HepG2 (cell line): ENCODE measurements at regions not wholly inside any gene's neighbourhood (a gene's known extent, or its start where the extent isn't known, plus 50 kb on each side); places are given as distances from the start of the nearest gene placed in this dataset.

Source experiments
- ATAC-seq: fragments of 200-7000 bp; cut with Tn5 transposase; 3 replicates; pipeline ENCODE4 v1.9.1; 2020; ENCODE audit warnings: mild to moderate bottlenecking, moderate library complexity
- BruUV-seq: library from RNA; stranded (reverse); fragments of 400-500 nt; replicated peaks from 2 replicates; lab custom pipeline; 2021; lab: Mats Ljungman, UMichigan
- CTCF ChIA-PET: fragments of 300-600 bp; formaldehyde crosslinking; extraction: SDS; loops from one replicate; lab custom pipeline; 2021; ENCODE audit warnings: low total read pairs, inconsistent platforms, low intra/inter-chr PET ratio; lab: Yijun Ruan, JAX
- POLR2A ChIA-PET: fragments of 350-600 bp; sonication (Branson Sonifier 250); formaldehyde crosslinking; loops from one replicate; lab custom pipeline; 2020; ENCODE audit warnings: antibody characterized with exemption, inconsistent platforms; lab: Yijun Ruan, JAX
- DNase-seq: peaks from one replicate; pipeline ENCODE4 v3.0.0-alpha.2; 2015; ENCODE audit warnings: low spot score
- FAIRE-seq: peaks from 3 replicates; lab custom pipeline; 2011; peaks lifted over from hg19 to GRCh38; lab: Jason Lieb, UNC
- H2AFZ ChIP-seq: one replicate; pipeline ENCODE4 v1.6.1; 2011; ENCODE audit warnings: low read length, inconsistent platforms
- H3K27ac ChIP-seq: fragments of 300-600 bp; 3 replicates; pipeline ENCODE4 v1.8.0; 2011; ENCODE audit warnings: mixed run types, mild to moderate bottlenecking, mixed read lengths, low read length, inconsistent platforms; ENCODE audit not compliant: insufficient read depth; ENCODE audit errors: extremely low read length
- H3K27me3 ChIP-seq, 2 experiments: fragments of 200-600 bp in 1 of 2; 2 replicates in 1 of 2; 3 replicates in 1 of 2; pipeline versions ENCODE4 v1.6.0 to v1.8.0; 2011; ENCODE audit warnings: low read length in 2 of 2, mild to moderate bottlenecking in 2 of 2, moderate library complexity in 2 of 2, inconsistent platforms in 1 of 2; ENCODE audit not compliant: insufficient read depth in 2 of 2, control insufficient read depth in 1 of 2
- H3K36me3 ChIP-seq, 2 experiments: fragments of 200-600 bp in 1 of 2; replicated peaks in 1 of 2; 2 replicates in 1 of 2; 3 replicates in 1 of 2; pipeline versions ENCODE4 v1.5.1 to v1.8.0; 2011; ENCODE audit warnings: low read length in 2 of 2, inconsistent platforms in 1 of 2; ENCODE audit not compliant: insufficient read depth in 2 of 2, control insufficient read depth in 1 of 2
- H3K4me1 ChIP-seq: 2 replicates; pipeline ENCODE4 v1.5.1; 2012; ENCODE audit warnings: low read length, inconsistent platforms; ENCODE audit not compliant: insufficient read depth
- H3K4me2 ChIP-seq: 2 replicates; pipeline ENCODE4 v1.6.0; 2011; ENCODE audit warnings: low read depth, low read length, inconsistent platforms
- H3K4me3 ChIP-seq, 3 experiments: fragments of 200-600 bp in 1 of 3; sonication (generic), shearing (Covaris generic) in 1 of 3; replicated peaks in 1 of 3; 2 replicates each; pipeline ENCODE4 v1.5.1; 2011 to 2016; ENCODE audit warnings: low read length in 3 of 3, inconsistent platforms in 2 of 3, low read depth in 2 of 3, mild to moderate bottlenecking in 2 of 3, control low read depth in 1 of 3, mixed read lengths in 1 of 3; ENCODE audit not compliant: insufficient read depth in 1 of 3
- H3K79me2 ChIP-seq: one replicate; pipeline ENCODE4 v1.6.1; 2011; ENCODE audit warnings: low read length, inconsistent platforms; ENCODE audit not compliant: insufficient read depth
- H3K9ac ChIP-seq: 2 replicates; pipeline ENCODE4 v1.6.0; 2011; ENCODE audit warnings: mild to moderate bottlenecking, low read depth, low read length, inconsistent platforms; ENCODE audit not compliant: insufficient read depth
- H3K9me3 ChIP-seq: 2 replicates; pipeline ENCODE4 v1.5.1; 2012; ENCODE audit warnings: mild to moderate bottlenecking, low read length
- H4K20me1 ChIP-seq: 2 replicates; pipeline ENCODE4 v1.6.0; 2011; ENCODE audit warnings: inconsistent platforms, mild to moderate bottlenecking, low read length, moderate library complexity; ENCODE audit not compliant: insufficient read depth
- DNMT1 ChIP-seq: sonication (generic); formaldehyde crosslinking; IDR thresholded peaks from 2 replicates; pipeline ENCODE4 v1.5.1; 2020; ENCODE audit warnings: mild to moderate bottlenecking, missing genetic modification reagents
- GPN1 ChIP-seq: sonication (generic); formaldehyde crosslinking; IDR thresholded peaks from 2 replicates; pipeline ENCODE4 v1.5.1; 2020; ENCODE audit warnings: missing genetic modification reagents, borderline replicate concordance
- HMGA1 ChIP-seq: sonication (generic); formaldehyde crosslinking; conservative IDR thresholded peaks from 2 replicates; pipeline ENCODE4 v1.4.0; 2020; ENCODE audit warnings: missing genetic modification reagents
- HNRNPUL1 ChIP-seq: fragments of 200-400 bp; formaldehyde crosslinking; IDR thresholded peaks from 2 replicates; pipeline ENCODE4 v1.6.1; 2017; ENCODE audit warnings: low read depth, mild to moderate bottlenecking, low read length, moderate library complexity
- KDM5A ChIP-seq: fragments of 200-600 bp; sonication (generic); IDR thresholded peaks from 2 replicates; pipeline ENCODE4 v1.7.0; 2018; ENCODE audit warnings: antibody characterized with exemption, mild to moderate bottlenecking, low read length, borderline replicate concordance
- KLF16 ChIP-seq, 2 experiments: sonication (generic) in 1 of 2; formaldehyde crosslinking in 1 of 2; IDR thresholded peaks; 2 replicates each; pipeline versions ENCODE4 v1.6.1 to v1.8.0; 2016 to 2023; ENCODE audit warnings: missing genetic modification reagents in 2 of 2, missing compliant biosample characterization in 1 of 2
- PHB2 ChIP-seq: fragments of 450-650 bp; IDR thresholded peaks from 2 replicates; pipeline ENCODE4 v1.6.1; 2018; ENCODE audit not compliant: partially characterized antibody
- U2AF2 ChIP-seq: fragments of 200-400 bp; formaldehyde crosslinking; IDR thresholded peaks from 2 replicates; pipeline ENCODE4 v1.6.1; 2017; ENCODE audit warnings: low read depth, mild to moderate bottlenecking, low read length
- ZNF10 ChIP-seq: sonication (generic); formaldehyde crosslinking; IDR thresholded peaks from 2 replicates; pipeline ENCODE4 v1.4.0; 2020; ENCODE audit warnings: mild to moderate bottlenecking, low read depth, missing genetic modification reagents, borderline replicate concordance
- WGBS: methylation state at CpG from one replicate; pipeline ENCODE4 v1.1.6; 2017; ENCODE audit warnings: low lambda C conversion rate; 5-methylcytosine and 5-hydroxymethylcytosine counted together
- in situ Hi-C: cut with HindIII; loops from 2 replicates; pipeline ENCODE4 v1.10.0; 2017; ENCODE audit warnings: low pct_unique_long_range_greater_than_20kb; ENCODE audit not compliant: extremely low pct_ligation_motif_present
- intact Hi-C: fragments of 100-400 bp; cut with micrococcal nuclease; formaldehyde crosslinking; loops from one replicate; pipeline ENCODE4 v1.10.0; 2022; ENCODE audit not compliant: unreplicated experiment
- TF ChIP-seq, protein P1 (sequence below): sonication (generic); formaldehyde crosslinking; IDR thresholded peaks from 2 replicates; pipeline ENCODE4 v1.8.0; 2022; ENCODE audit warnings: mild to moderate bottlenecking, missing genetic modification reagents, borderline replicate concordance
- TF ChIP-seq, protein P2 (sequence below): sonication (generic); formaldehyde crosslinking; IDR thresholded peaks from 2 replicates; pipeline ENCODE4 v1.8.1; 2023; ENCODE audit warnings: mild to moderate bottlenecking, moderate library complexity, missing genetic modification reagents
- TF ChIP-seq, protein P3 (sequence below): sonication (generic); formaldehyde crosslinking; IDR thresholded peaks from 2 replicates; pipeline ENCODE4 v1.4.0; 2020; ENCODE audit warnings: missing genetic modification reagents, mild to moderate bottlenecking, borderline replicate concordance
- TF ChIP-seq, protein P4 (sequence below): sonication (generic); formaldehyde crosslinking; IDR thresholded peaks from 2 replicates; pipeline ENCODE4 v1.8.0; 2022; ENCODE audit warnings: mild to moderate bottlenecking, missing genetic modification reagents, moderate library complexity

DNA sequence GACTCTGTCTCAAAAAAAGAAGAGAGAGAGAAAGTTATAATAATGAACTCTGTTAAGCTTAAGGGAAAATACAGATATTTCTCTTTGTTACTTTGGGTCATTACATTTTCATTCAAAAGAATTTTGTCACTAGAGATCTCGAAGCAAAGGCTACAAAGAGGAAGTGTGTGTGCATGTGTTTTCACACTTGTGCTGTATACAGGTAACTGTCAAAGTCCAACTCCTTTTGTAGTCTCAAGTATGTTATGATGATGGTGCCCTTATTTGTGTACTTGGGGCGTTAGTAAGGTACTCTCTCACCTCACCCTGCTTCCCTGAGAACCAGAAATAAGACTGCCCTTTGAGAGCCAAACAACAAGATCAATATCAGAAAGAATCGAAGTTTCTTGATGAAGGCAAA is 152.9 kb upstream of the ZNF644 start:
- Histone ChIP-seq H2AFZ (no peak overlapping the region), H3K4me3 (no peak overlapping the region)

DNA sequence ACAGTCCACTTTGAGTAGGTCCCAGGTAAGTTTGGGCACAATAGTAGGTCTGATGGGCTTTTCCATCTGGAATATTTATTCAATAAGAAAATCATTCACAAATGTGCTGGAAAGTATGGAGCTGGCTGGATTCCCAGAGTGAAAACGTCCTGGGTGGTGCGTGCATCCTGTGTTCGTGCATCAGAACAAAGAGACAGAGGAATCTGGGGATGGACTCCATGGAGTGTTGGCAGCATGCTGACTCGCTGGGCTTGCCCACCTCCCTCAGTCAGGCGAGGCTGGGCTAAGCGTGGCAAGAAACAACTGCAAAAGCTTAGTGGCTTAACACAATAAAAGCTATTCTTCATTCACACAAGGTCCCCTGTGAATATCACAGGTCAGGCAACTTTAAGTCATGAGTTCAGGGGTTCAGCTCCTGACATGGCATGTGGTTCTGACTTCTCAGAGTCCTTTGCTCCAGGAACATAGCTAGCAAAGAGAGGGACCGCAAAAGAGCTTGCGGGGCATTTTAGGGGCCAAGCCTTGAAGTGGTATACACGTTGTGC is 151.6 kb upstream of the ZNF644 start:
- intact Hi-C loops: no loop called here
- DNase-seq: no peak
- no peak overlapping the region for H3K27ac ChIP-seq
- H4K20me1 ChIP-seq: no peaks in the 10 kb centered on the region
- no peak overlapping the region for H2AFZ ChIP-seq
- H3K36me3 ChIP-seq: no peaks in the 10 kb centered on the region
- no peaks in the 10 kb centered on the region for H3K79me2 ChIP-seq
- H3K9me3 ChIP-seq: no peaks in the 10 kb centered on the region
- 19% methylated on average over 6 of the region's 9 CpGs for WGBS
- FAIRE-seq: no peak
- BruUV-seq: no TSS peak
- no peak overlapping the region for H3K9ac ChIP-seq
- ChIA-PET CTCF (no interaction called here), POLR2A (no interaction called here)
- in situ Hi-C loops: loop anchor here (5.0 to 25.0 kb wide), 2 partner anchors 104 to 1061 kb away; no protein-coding TSS in a partner anchor
- H3K4me1 ChIP-seq: no peaks in the 10 kb centered on the region
- peaks cover 0 to 4% of the 10 kb centered on the region in 2 experiments; a peak in 1 of 5 replicates for H3K27me3 ChIP-seq
- H3K4me3 ChIP-seq: no peak overlapping the region
- no peak overlapping the region for H3K4me2 ChIP-seq
- ATAC-seq: no peak
- TF ChIP-seq ZNF10: no peak
- TF ChIP-seq PHB2: no peak
- TF ChIP-seq, protein P1, sequence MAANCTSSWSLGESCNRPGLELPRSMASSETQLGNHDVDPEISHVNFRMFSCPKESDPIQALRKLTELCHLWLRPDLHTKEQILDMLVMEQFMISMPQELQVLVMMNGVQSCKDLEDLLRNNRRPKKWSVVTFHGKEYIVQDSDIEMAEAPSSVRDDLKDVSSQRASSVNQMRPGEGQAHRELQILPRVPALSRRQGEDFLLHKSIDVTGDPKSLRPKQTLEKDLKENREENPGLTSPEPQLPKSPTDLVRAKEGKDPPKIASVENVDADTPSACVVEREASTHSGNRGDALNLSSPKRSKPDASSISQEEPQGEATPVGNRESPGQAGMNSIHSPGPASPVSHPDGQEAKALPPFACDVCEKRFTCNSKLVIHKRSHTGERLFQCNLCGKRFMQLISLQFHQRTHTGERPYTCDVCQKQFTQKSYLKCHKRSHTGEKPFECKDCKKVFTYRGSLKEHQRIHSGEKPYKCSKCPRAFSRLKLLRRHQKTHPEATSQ (CRISPR knock-in tag): no peak
- TF ChIP-seq GPN1: no peak
- TF ChIP-seq, protein P2, sequence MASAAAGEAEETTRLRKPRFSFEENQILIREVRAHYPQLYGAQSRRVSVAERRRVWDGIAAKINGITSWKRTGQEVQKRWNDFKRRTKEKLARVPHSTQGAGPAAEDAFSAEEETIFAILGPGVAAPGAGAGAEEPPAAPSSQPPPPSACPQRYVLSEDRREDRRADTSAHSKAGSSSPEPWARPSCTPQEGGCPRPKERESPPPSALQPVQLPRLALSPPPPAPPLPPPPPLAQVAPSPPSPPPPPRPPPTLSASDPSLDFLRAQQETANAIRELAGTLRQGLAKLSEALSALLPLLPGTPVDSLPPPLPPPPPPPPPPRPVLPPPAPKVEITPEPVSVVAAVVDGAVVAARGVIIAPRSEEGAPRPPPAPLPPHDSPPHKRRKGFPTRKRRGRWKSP (CRISPR knock-in tag): no peak
- TF ChIP-seq KDM5A: no peak
- TF ChIP-seq KLF16 (CRISPR knock-in tag; IDR thresholded peaks at IDR 0.05): no peak
- TF ChIP-seq, protein P3, sequence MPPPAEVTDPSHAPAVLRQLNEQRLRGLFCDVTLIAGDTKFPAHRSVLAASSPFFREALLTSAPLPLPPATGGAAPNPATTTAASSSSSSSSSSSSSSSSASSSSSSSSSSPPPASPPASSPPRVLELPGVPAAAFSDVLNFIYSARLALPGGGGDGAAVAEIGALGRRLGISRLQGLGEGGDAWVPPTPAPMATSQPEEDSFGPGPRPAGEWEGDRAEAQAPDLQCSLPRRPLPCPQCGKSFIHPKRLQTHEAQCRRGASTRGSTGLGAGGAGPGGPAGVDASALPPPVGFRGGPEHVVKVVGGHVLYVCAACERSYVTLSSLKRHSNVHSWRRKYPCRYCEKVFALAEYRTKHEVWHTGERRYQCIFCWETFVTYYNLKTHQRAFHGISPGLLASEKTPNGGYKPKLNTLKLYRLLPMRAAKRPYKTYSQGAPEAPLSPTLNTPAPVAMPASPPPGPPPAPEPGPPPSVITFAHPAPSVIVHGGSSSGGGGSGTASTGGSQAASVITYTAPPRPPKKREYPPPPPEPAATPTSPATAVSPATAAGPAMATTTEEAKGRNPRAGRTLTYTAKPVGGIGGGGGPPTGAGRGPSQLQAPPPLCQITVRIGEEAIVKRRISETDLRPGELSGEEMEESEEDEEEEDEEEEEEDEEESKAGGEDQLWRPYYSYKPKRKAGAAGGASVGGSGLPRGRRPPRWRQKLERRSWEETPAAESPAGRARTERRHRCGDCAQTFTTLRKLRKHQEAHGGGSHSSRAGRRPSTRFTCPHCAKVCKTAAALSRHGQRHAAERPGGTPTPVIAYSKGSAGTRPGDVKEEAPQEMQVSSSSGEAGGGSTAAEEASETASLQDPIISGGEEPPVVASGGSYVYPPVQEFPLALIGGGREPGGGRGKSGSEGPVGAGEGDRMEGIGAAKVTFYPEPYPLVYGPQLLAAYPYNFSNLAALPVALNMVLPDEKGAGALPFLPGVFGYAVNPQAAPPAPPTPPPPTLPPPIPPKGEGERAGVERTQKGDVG (CRISPR knock-in tag): no peak
- TF ChIP-seq HNRNPUL1: no peak
- TF ChIP-seq, protein P4, sequence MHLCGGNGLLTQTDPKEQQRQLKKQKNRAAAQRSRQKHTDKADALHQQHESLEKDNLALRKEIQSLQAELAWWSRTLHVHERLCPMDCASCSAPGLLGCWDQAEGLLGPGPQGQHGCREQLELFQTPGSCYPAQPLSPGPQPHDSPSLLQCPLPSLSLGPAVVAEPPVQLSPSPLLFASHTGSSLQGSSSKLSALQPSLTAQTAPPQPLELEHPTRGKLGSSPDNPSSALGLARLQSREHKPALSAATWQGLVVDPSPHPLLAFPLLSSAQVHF (CRISPR knock-in tag): no peak

More for the DNA sequence above, 152.9 kb upstream of the ZNF644 start:
- POLR2A ChIA-PET: no interaction called here
- DNase-seq: no peak
- Histone ChIP-seq H3K27ac (no peak overlapping the region), H3K27me3 (peaks cover 0 to 4% of the 10 kb centered on the region in 2 experiments; a peak in 1 of 5 replicates), H3K79me2 (no peaks in the 10 kb centered on the region), H3K9me3 (no peaks in the 10 kb centered on the region), H3K4me2 (no peak overlapping the region), H3K36me3 (no peaks in the 10 kb centered on the region), H3K4me1 (no peaks in the 10 kb centered on the region), H3K9ac (no peak overlapping the region), H4K20me1 (no peaks in the 10 kb centered on the region)
- no TSS peak for BruUV-seq
- TF ChIP-seq HMGA1 (CRISPR knock-in tag) (no peak), U2AF2 (no peak), DNMT1 (CRISPR knock-in tag) (no peak)
- intact Hi-C loops: no loop called here
- CTCF ChIA-PET: no interaction called here
- 0% methylated on average over 3 of the region's 3 CpGs for WGBS
- no peak for FAIRE-seq
- in situ Hi-C loops: loop anchor here (5.0 to 25.0 kb wide), 2 partner anchors 103 to 1062 kb away; no protein-coding TSS in a partner anchor
- no peak for ATAC-seq
